ENCODE measurements at regions not wholly inside any gene's neighbourhood (a gene's known extent, or its start where the extent isn't known, plus 50 kb on each side); places are given as distances from the start of the nearest gene placed in this dataset.

DNA sequence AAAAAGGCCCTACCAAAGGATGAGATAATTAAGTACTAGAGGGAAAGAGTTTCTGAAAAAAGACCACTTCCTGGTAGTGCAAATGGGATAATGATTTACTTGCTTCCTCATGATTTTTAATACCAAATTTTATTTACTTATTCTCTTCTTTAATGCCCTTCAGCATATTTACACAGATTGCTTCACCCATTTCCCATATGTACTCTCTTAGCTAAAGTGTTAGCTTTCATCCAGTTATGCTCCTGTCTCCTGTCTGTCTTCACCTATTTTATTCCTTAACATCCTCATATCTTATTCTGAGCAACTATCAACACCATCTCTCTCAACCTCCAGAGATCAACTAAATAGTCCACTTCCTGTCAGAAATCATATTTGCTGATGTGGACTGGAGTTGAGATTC is 183.2 kb upstream of the HS3ST1 start:
- Histone ChIP-seq H3K27ac (ENCODE audit: low read length) (no peak overlapping the region), H3K4me3 (ENCODE audit: low read length) (no peak overlapping the region), H3K9ac (ENCODE audit: low read length) (no peak overlapping the region), H3K36me3 (ENCODE audit: control insufficient read depth, low read depth, low read length) (no peaks in the 10 kb centered on the region), H3K9me3 (ENCODE audit: control insufficient read depth, low read depth, low read length) (no peaks in the 10 kb centered on the region), H3K27me3 (ENCODE audit: control insufficient read depth, insufficient read depth, low read length) (no peaks in the 10 kb centered on the region), H3K4me1 (ENCODE audit: control insufficient read depth, low read depth, low read length) (no peaks in the 10 kb centered on the region)

DNA sequence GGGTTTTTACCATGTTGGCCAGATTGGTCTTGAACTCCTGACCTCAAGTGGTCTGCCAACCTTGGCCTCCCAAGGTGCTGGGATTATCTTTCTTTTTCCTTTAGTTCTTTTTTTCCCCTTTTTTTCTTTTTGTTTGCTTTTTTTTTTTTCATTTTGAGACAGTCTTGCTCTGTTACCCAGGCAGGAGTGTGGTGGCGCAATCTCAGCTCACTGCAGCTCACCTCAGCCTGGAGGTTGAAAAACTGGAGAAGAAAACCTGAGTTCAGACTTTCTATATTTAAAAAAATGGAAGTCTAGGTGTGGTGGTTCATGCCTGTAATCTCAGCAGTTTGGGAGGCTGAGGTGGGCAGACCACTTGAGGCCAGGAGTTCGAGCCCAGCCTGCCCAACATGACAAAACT is 181.1 kb upstream of the HS3ST1 start:
- no peaks in the 10 kb centered on the region for H3K4me1 ChIP-seq (ENCODE audit: control insufficient read depth, low read depth, low read length)

DNA sequence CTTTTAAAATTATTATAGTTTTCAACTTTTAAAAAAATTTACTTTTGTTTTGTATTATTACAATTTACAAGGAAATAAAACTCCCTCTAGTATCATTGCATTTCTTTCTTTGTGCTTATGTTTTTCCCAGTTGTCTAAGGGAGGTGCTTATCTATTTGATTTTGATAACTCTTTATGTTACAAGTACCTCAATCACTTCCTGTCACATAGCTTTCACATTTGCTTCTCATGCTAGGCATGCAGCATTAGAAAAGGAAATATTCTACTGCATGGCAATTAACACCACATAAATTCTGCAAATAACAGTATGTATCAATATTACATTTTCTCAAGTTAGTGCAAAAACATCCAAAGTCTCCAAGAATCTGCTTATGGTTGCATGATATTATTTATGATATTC is 180.3 kb upstream of the HS3ST1 start:
- no peak overlapping the region for H3K9ac ChIP-seq (ENCODE audit: low read length)
- no peak overlapping the region for H3K27ac ChIP-seq (ENCODE audit: low read length)
- H3K9me3 ChIP-seq (ENCODE audit: control insufficient read depth, low read depth, low read length), result no peaks in the 10 kb centered on the region
- H3K36me3 ChIP-seq (ENCODE audit: control insufficient read depth, low read depth, low read length), result no peaks in the 10 kb centered on the region
- H3K27me3 ChIP-seq (ENCODE audit: control insufficient read depth, insufficient read depth, low read length), result no peaks in the 10 kb centered on the region
- peaks cover 2% of the 10 kb centered on the region for H3K4me1 ChIP-seq (ENCODE audit: control insufficient read depth, low read depth, low read length)
- no peak overlapping the region for H3K4me3 ChIP-seq (ENCODE audit: low read length)

More for the DNA sequence above, 181.1 kb upstream of the HS3ST1 start:
- no peaks in the 10 kb centered on the region for H3K9me3 ChIP-seq (ENCODE audit: control insufficient read depth, low read depth, low read length)
- H3K36me3 ChIP-seq (ENCODE audit: control insufficient read depth, low read depth, low read length), result no peaks in the 10 kb centered on the region
- no peak overlapping the region for H3K27ac ChIP-seq (ENCODE audit: low read length)
- no peak overlapping the region for H3K4me3 ChIP-seq (ENCODE audit: low read length)
- no peaks in the 10 kb centered on the region for H3K27me3 ChIP-seq (ENCODE audit: control insufficient read depth, insufficient read depth, low read length)
- no peak overlapping the region for H3K9ac ChIP-seq (ENCODE audit: low read length)

DNA sequence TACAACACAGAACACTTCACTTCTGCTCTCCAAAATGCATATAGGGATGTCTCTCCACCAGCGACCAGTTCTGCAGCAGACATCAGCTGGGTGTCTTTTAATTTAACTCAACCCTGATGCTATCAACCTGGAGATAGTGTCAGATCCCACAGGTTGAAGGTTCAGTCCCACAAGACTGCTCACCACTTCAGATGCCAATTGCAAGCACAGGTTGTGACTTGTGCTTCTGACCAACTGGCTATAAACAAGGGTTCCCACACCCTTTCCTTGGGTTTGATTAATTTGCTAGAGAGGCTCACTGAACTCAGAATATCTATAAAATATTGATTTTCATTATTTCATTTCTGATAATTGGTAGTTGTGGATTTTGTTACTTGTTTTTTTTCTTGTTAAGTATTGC is 177.4 kb upstream of the HS3ST1 start:
- Histone ChIP-seq H3K9ac (ENCODE audit: low read length) (no peak overlapping the region), H3K9me3 (ENCODE audit: control insufficient read depth, low read depth, low read length) (no peaks in the 10 kb centered on the region), H3K36me3 (ENCODE audit: control insufficient read depth, low read depth, low read length) (no peaks in the 10 kb centered on the region), H3K4me3 (ENCODE audit: low read length) (no peak overlapping the region), H3K27ac (ENCODE audit: low read length) (no peak overlapping the region), H3K27me3 (ENCODE audit: control insufficient read depth, insufficient read depth, low read length) (no peaks in the 10 kb centered on the region), H3K4me1 (ENCODE audit: control insufficient read depth, low read depth, low read length) (peaks cover 15% of the 10 kb centered on the region)

DNA sequence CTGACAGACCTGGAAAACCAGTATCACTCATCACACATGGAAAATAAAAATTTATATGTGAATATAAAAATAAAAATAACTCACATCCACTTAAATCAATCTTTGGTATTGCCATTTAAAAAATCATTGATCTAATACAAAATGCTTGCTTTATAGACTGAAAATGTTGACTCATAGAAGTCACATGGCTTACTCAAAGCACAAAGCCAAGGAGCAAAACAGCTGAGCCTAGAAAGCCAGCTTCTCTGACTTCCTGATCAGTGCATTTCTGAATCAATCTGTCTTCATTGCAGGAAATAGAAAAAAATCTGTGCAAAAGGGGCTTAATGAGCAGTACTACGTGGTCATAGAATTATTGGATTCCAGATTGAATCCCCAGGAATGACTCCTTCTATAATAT is 176.9 kb upstream of the HS3ST1 start:
- Histone ChIP-seq H3K27me3 (ENCODE audit: control insufficient read depth, insufficient read depth, low read length) (no peaks in the 10 kb centered on the region), H3K4me3 (ENCODE audit: low read length) (no peak overlapping the region), H3K9me3 (ENCODE audit: control insufficient read depth, low read depth, low read length) (no peaks in the 10 kb centered on the region), H3K9ac (ENCODE audit: low read length) (no peak overlapping the region), H3K27ac (ENCODE audit: low read length) (no peak overlapping the region), H3K4me1 (ENCODE audit: control insufficient read depth, low read depth, low read length) (peaks cover 15% of the 10 kb centered on the region), H3K36me3 (ENCODE audit: control insufficient read depth, low read depth, low read length) (no peaks in the 10 kb centered on the region)

DNA sequence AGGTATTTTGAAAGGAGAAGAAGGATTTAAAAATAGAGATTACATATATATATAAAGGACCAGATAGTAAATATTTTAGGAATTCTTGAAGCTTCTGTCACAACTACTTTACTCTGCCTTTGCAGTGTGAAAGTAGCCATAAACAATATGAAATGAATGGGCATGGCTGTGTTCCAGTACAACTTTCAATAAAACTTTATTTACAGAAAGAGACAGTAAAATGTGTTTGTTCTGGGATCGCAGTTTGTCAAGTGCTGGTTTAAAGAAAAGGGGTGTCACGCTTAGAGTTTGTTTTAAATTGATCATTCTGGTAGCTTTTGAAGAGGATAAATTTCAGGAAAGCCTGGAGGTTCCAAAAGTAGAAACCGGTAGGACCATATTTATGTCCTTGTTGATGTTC is 176.1 kb upstream of the HS3ST1 start:
- Histone ChIP-seq H3K9ac (ENCODE audit: low read length) (no peak overlapping the region), H3K9me3 (ENCODE audit: control insufficient read depth, low read depth, low read length) (no peaks in the 10 kb centered on the region), H3K36me3 (ENCODE audit: control insufficient read depth, low read depth, low read length) (no peaks in the 10 kb centered on the region), H3K4me1 (ENCODE audit: control insufficient read depth, low read depth, low read length) (peaks cover 15% of the 10 kb centered on the region), H3K4me3 (ENCODE audit: low read length) (no peak overlapping the region), H3K27ac (ENCODE audit: low read length) (no peak overlapping the region), H3K27me3 (ENCODE audit: control insufficient read depth, insufficient read depth, low read length) (no peaks in the 10 kb centered on the region)

DNA sequence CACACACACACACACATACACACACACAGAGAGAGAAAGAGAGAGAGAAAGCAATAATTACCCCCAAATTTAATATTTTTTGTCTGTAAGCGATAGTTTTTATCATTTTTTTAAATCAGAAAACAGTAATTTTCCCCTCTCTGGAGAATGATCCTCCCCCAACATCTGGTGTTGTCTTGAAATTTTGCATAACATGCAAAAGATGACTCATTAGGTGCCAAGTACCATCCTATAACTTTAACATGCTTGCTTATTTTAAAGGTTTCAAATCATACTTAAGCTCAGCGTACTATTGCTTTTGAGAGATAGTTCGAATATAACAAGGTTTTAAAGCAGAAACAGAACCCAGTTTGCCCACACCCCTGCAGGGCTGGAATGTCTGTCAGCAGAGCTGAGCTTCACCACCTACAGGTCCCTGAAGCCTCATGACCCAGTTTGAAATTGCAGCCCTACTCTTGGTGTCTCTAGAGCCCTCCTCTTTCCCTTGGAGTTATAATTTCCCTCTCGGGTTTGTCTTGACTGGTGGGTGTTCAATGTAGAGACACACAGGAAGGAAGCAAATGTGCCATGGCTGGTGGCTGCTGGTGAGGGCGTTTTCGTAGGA is 175.0 kb upstream of the HS3ST1 start:
- Histone ChIP-seq H3K4me1 (ENCODE audit: control insufficient read depth, low read depth, low read length) (peaks cover 15% of the 10 kb centered on the region), H3K4me3 (ENCODE audit: low read length) (no peak overlapping the region), H3K27ac (ENCODE audit: low read length) (no peak overlapping the region), H3K27me3 (ENCODE audit: control insufficient read depth, insufficient read depth, low read length) (no peaks in the 10 kb centered on the region), H3K9ac (ENCODE audit: low read length) (no peak overlapping the region), H3K9me3 (ENCODE audit: control insufficient read depth, low read depth, low read length) (no peaks in the 10 kb centered on the region), H3K36me3 (ENCODE audit: control insufficient read depth, low read depth, low read length) (no peaks in the 10 kb centered on the region)

DNA sequence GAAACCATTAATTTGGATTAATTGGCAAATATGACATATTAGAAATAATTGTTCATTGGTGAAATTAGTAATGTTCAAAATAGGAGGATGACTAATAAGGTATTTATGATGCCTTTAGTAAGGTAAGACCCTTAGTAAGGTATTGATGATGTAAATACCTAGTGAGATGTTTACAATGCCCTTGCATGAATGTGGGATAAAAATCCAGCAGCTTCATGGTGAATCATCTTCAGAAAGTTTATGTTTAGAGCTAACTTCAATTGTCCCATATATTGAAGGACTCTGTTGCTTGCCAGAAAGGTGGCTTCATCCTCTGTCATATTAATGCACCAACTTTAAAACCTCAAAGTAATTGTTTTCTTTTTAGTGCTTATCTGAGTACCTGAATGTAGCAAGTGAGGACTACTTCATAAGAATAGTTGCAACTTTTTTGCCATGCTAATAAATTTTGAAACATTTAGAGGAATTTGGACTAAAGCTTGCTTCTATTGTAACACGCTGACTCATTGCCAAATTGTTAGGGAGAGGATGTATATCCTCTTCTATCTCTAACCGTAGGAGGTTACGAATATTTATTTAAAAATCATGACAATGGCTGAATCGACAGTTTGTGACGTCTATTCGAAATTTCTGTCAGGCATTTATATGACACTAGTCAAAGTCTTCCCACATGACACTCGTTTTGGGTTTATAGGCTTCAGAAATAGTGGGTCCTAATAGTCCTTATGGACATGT is 174.1 kb upstream of the HS3ST1 start:
- Histone ChIP-seq H3K4me3 (ENCODE audit: low read length) (no peak overlapping the region), H3K4me1 (ENCODE audit: control insufficient read depth, low read depth, low read length) (peaks cover 15% of the 10 kb centered on the region), H3K36me3 (ENCODE audit: control insufficient read depth, low read depth, low read length) (no peaks in the 10 kb centered on the region), H3K9ac (ENCODE audit: low read length) (no peak overlapping the region), H3K27me3 (ENCODE audit: control insufficient read depth, insufficient read depth, low read length) (no peaks in the 10 kb centered on the region), H3K27ac (ENCODE audit: low read length) (no peak overlapping the region), H3K9me3 (ENCODE audit: control insufficient read depth, low read depth, low read length) (no peaks in the 10 kb centered on the region)

DNA sequence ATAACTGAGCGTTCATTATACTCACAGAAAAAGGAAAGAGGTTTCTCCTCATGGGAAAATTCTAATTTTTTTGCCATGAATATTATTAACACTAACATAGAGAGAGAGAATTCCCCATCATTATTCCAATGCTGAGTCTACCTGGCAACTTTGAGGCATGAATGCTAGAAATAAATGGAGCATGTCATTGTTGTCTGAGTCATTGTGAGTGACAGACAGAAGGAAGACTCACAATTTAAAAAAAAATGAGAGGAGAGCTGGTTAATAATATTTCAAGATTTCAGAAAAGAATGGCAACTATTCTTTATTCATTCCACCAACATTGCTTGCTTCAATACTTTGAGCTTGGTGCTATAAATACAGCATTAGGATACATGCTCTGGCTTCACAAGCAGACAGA is 170.4 kb upstream of the HS3ST1 start:
- Histone ChIP-seq H3K27ac (ENCODE audit: low read length) (no peak overlapping the region), H3K27me3 (ENCODE audit: control insufficient read depth, insufficient read depth, low read length) (no peaks in the 10 kb centered on the region), H3K9ac (ENCODE audit: low read length) (no peak overlapping the region), H3K4me1 (ENCODE audit: control insufficient read depth, low read depth, low read length) (peaks cover 14% of the 10 kb centered on the region), H3K9me3 (ENCODE audit: control insufficient read depth, low read depth, low read length) (no peaks in the 10 kb centered on the region), H3K4me3 (ENCODE audit: low read length) (no peak overlapping the region), H3K36me3 (ENCODE audit: control insufficient read depth, low read depth, low read length) (no peaks in the 10 kb centered on the region)

DNA sequence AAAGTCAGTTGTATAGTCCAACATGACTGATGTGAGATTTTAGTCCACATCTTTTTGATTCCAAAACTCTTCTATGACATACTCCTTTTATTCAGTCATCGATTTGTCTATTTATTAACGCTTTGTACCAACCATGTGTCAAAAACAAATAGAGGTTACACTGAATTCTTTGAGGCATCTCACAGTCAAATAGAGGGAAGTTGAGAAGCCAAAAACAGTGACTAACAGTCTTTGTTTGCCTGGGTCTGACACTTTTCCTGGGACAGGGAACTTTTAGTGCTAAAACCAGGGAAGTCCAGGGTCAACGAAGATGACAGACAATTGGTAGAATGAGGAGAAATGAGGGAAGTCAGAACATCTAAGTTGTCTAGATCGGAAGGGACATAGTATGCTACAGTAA is 169.9 kb upstream of the HS3ST1 start:
- H3K9me3 ChIP-seq (ENCODE audit: control insufficient read depth, low read depth, low read length), result no peaks in the 10 kb centered on the region
- no peaks in the 10 kb centered on the region for H3K36me3 ChIP-seq (ENCODE audit: control insufficient read depth, low read depth, low read length)
- no peaks in the 10 kb centered on the region for H3K27me3 ChIP-seq (ENCODE audit: control insufficient read depth, insufficient read depth, low read length)
- no peak overlapping the region for H3K9ac ChIP-seq (ENCODE audit: low read length)
- peaks cover 9% of the 10 kb centered on the region for H3K4me1 ChIP-seq (ENCODE audit: control insufficient read depth, low read depth, low read length)
- no peak overlapping the region for H3K27ac ChIP-seq (ENCODE audit: low read length)
- no peak overlapping the region for H3K4me3 ChIP-seq (ENCODE audit: low read length)

DNA sequence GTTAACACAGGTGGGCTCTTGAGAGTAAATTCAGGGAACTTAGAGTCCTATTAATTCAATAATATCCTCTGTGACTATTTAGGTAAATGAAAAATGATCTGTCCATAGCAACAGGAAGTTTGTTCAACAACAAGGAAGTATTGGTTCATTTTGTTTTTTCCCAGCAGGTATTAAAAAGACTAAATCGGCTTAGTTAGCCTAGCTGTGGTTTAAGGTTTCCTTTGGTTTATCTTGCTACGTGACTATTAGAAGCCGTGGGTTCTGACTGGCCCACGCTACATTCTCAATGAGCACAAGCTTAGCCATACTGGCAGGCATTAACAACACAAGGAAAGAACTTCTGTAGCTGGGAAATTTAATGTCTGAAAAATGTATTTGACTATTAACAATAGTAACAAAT is 168.8 kb upstream of the HS3ST1 start:
- no peaks in the 10 kb centered on the region for H3K27me3 ChIP-seq (ENCODE audit: control insufficient read depth, insufficient read depth, low read length)
- H3K4me3 ChIP-seq (ENCODE audit: low read length), result no peak overlapping the region
- H3K9ac ChIP-seq (ENCODE audit: low read length), result no peak overlapping the region
- H3K4me1 ChIP-seq (ENCODE audit: control insufficient read depth, low read depth, low read length), result no peaks in the 10 kb centered on the region
- H3K36me3 ChIP-seq (ENCODE audit: control insufficient read depth, low read depth, low read length), result no peaks in the 10 kb centered on the region
- H3K27ac ChIP-seq (ENCODE audit: low read length), result no peak overlapping the region
- no peaks in the 10 kb centered on the region for H3K9me3 ChIP-seq (ENCODE audit: control insufficient read depth, low read depth, low read length)

DNA sequence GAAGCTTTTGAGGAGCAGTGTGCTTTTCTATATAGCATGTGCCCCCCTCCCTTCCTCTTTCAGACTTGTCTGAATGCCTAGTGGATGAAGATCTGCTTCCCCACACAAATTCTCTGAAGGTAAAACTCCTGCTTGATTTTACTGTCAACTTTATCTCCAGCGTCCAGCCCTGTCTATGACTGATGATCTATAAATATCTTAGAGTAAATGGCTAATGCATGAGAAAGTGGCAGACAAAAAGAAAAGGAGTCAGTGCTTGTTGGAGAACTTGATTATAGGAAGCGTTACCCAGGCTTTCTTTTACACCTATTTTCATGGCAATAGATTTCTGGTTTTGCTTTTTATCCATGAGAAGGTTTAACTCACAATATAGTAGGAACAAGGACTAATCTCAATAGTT is 168.3 kb upstream of the HS3ST1 start:
- Histone ChIP-seq H3K9me3 (ENCODE audit: control insufficient read depth, low read depth, low read length) (no peaks in the 10 kb centered on the region), H3K27ac (ENCODE audit: low read length) (no peak overlapping the region), H3K27me3 (ENCODE audit: control insufficient read depth, insufficient read depth, low read length) (no peaks in the 10 kb centered on the region), H3K4me3 (ENCODE audit: low read length) (no peak overlapping the region), H3K4me1 (ENCODE audit: control insufficient read depth, low read depth, low read length) (no peaks in the 10 kb centered on the region), H3K36me3 (ENCODE audit: control insufficient read depth, low read depth, low read length) (no peaks in the 10 kb centered on the region), H3K9ac (ENCODE audit: low read length) (no peak overlapping the region)

Measured in iPS-18a (cell line).